ENCODE measurements at regions not wholly inside any gene's neighbourhood (a gene's known extent, or its start where the extent isn't known, plus 50 kb on each side); places are given as distances from the start of the nearest gene placed in this dataset.

- TF ChIP-seq CTCF (IDR thresholded peaks at IDR 0.05) (no peak), SIN3A (IDR thresholded peaks at IDR 0.05; ENCODE audit: borderline replicate concordance, insufficient read depth, low read depth, low read length) (no peak), POLR2AphosphoS5 (IDR thresholded peaks at IDR 0.05; ENCODE audit: low read depth, low read length) (no peak), REST (IDR thresholded peaks at IDR 0.05; ENCODE audit: insufficient read depth in 1 of 2, low read depth in 2 of 2, low read length in 1 of 2) (no peak)
Observed at GRCh38 chr11:47907499-47907898, 59.3 kb upstream of the NUP160 start.
